ENCODE measurements at regions not wholly inside any gene's neighbourhood (a gene's known extent, or its start where the extent isn't known, plus 50 kb on each side); places are given as distances from the start of the nearest gene placed in this dataset.

GRCh38 chr18:68400889-68401288 is 314.0 kb downstream of the TMX3 start:
- TF ChIP-seq MAX (IDR thresholded peaks at IDR 0.05) (no peak), EP300 (IDR thresholded peaks at IDR 0.05; ENCODE audit: borderline replicate concordance) (no peak), NFIC (IDR thresholded peaks at IDR 0.05) (no peak)

Data from Ishikawa (cell line).